Fibroblast of lung (primary cell): ENCODE measurements at regions not wholly inside any gene's neighbourhood (a gene's known extent, or its start where the extent isn't known, plus 50 kb on each side); places are given as distances from the start of the nearest gene placed in this dataset.

Experiments used
- DNase-seq, 2 donors: peaks; one replicate each; pipeline versions ENCODE4 v3.0.0 to v3.0.0-alpha.2; 2010; ENCODE audit warnings: low read depth in 2 of 2
- H2AFZ ChIP-seq: 2 replicates; pipeline ENCODE4 v1.5.1; 2012; ENCODE audit warnings: low read length, control low read depth, inconsistent platforms
- H3K27ac ChIP-seq: 2 replicates; pipeline ENCODE4 v1.5.1; 2011; ENCODE audit warnings: low read length, control low read depth; ENCODE audit not compliant: insufficient read depth
- H3K27me3 ChIP-seq: 2 replicates; pipeline ENCODE4 v1.5.1; 2011; ENCODE audit warnings: mild to moderate bottlenecking, low read length; ENCODE audit not compliant: control insufficient read depth, insufficient read depth
- H3K36me3 ChIP-seq: 2 replicates; pipeline ENCODE4 v1.5.1; 2011; ENCODE audit warnings: low read length; ENCODE audit not compliant: control insufficient read depth, insufficient read depth
- H3K4me1 ChIP-seq: 2 replicates; pipeline ENCODE4 v1.5.1; 2011; ENCODE audit warnings: low read length; ENCODE audit not compliant: control insufficient read depth, insufficient read depth; ENCODE audit errors: extremely low read depth
- H3K4me2 ChIP-seq: 2 replicates; pipeline ENCODE4 v1.5.1; 2011; ENCODE audit warnings: low read length, control low read depth; ENCODE audit not compliant: insufficient read depth; ENCODE audit errors: extremely low read depth
- H3K4me3 ChIP-seq, 4 experiments: fragments of 200-600 bp in 1 of 4; sonication (generic) in 1 of 4; replicated peaks in 1 of 4; 2 replicates each; pipeline ENCODE4 v1.5.1; 2011 to 2016; ENCODE audit warnings: low read length in 4 of 4, low read depth in 3 of 4, mild to moderate bottlenecking in 3 of 4, control low read depth in 2 of 4, inconsistent platforms in 1 of 4, mixed read lengths in 1 of 4; ENCODE audit not compliant: insufficient read depth in 1 of 4; ENCODE audit errors: control extremely low read depth in 1 of 4
- H3K79me2 ChIP-seq: 2 replicates; pipeline ENCODE4 v1.5.1; 2012; ENCODE audit warnings: mild to moderate bottlenecking, low read length, inconsistent platforms; ENCODE audit not compliant: control insufficient read depth, insufficient read depth
- H3K9ac ChIP-seq: 2 replicates; pipeline ENCODE4 v1.5.1; 2011; ENCODE audit warnings: mild to moderate bottlenecking, low read length, control low read depth; ENCODE audit not compliant: insufficient read depth
- H3K9me3 ChIP-seq: 2 replicates; pipeline ENCODE4 v1.5.1; 2012; ENCODE audit warnings: low read depth, low read length; ENCODE audit not compliant: control insufficient read depth, insufficient read depth
- H4K20me1 ChIP-seq: 2 replicates; pipeline ENCODE4 v1.5.1; 2011; ENCODE audit warnings: low read length; ENCODE audit not compliant: control insufficient read depth, insufficient read depth; ENCODE audit errors: extremely low read depth
- CTCF ChIP-seq, 2 donors: IDR thresholded peaks in 1 of 2; conservative IDR thresholded peaks in 1 of 2; 1 replicate in 1 of 2; 2 replicates in 1 of 2; pipeline ENCODE4 v1.5.1; 2011 to 2012; ENCODE audit warnings: low read length in 2 of 2, control low read depth in 1 of 2, inconsistent platforms in 1 of 2, low read depth in 1 of 2, mild to moderate bottlenecking in 1 of 2
- EZH2 ChIP-seq: IDR thresholded peaks from 2 replicates; pipeline ENCODE4 v1.5.1; 2012; ENCODE audit warnings: low read length, control low read depth, mild to moderate bottlenecking; ENCODE audit errors: missing control alignments

DNA sequence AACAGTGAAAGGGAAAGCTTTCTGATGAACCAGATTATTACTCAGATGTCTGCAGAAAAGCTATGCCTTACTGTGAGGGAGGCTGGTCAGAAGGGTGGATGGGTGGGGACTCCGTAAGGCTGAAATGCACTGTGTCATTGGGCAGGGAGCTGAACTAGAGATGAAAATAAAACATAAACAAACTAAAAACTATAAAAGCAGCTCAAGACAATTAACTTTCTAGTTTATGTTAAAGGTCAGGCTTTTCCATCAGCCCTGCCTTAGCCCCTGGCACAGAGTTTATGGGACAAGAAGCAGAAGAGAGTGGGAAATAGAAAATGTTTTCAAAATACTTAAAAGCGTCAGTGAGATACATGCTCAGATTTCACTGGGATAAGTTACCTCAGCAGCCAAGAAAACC is 310.0 kb upstream of the UBE2E2 start:
- TF ChIP-seq EZH2 (no peak), CTCF (conservative IDR thresholded peaks at IDR 0.05 in 1 of 2, IDR thresholded peaks at IDR 0.05 in 1 of 2; ENCODE audit: low read depth in 1 of 2, low read length in 2 of 2) (no peak)
- H3K27ac ChIP-seq, result no peak overlapping the region
- DNase-seq, result no peak
- no peaks in the 10 kb centered on the region for H3K36me3 ChIP-seq
- no peaks in the 10 kb centered on the region for H3K4me1 ChIP-seq
- H3K4me2 ChIP-seq, result no peak overlapping the region
- no peaks in the 10 kb centered on the region for H3K9me3 ChIP-seq
- H4K20me1 ChIP-seq, result no peaks in the 10 kb centered on the region
- H3K4me3 ChIP-seq, result no peak overlapping the region
- no peak overlapping the region for H3K9ac ChIP-seq
- H2AFZ ChIP-seq, result no peak overlapping the region
- H3K27me3 ChIP-seq, result peaks cover 2% of the 10 kb centered on the region
- no peaks in the 10 kb centered on the region for H3K79me2 ChIP-seq

DNA sequence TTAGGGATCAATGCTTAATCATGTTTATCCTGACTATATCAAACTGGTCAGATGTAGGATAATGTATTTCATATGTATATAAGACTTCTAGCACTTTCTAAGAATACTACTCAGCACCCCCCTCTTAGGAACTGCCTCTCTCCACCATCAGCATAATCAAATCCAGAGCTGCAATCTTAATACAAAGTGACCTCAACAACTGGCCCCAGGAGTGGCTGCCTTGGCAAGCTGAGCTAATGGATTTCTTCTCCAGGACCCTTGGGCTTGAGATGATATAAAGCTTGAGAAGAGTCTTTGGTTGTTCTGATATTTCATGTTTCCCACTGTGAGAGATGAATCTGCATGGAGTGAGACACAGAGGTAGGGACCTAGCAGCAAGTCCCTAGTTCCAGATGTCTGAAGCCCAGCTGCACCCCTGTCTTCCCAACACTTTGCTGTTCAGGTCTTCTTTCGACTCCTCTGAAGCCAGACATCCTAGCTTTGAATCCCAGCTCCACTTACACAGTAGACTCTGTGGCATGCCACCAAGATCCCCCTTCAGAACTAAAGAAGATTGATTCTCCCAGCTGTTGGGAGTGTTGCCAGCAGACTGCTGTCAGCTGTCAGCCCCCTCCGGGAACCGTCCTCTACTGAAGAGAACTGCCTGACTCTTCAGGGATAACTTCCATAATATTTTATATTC is 309.3 kb upstream of the UBE2E2 start:
- TF ChIP-seq CTCF (conservative IDR thresholded peaks at IDR 0.05 in 1 of 2, IDR thresholded peaks at IDR 0.05 in 1 of 2; ENCODE audit: low read depth in 1 of 2, low read length in 2 of 2), result no peak
- TF ChIP-seq EZH2, result no peak
- H3K9me3 ChIP-seq, result no peaks in the 10 kb centered on the region
- H3K4me1 ChIP-seq, result no peaks in the 10 kb centered on the region
- no peaks in the 10 kb centered on the region for H3K79me2 ChIP-seq
- H3K4me2 ChIP-seq, result no peak overlapping the region
- no peak for DNase-seq
- no peak overlapping the region for H3K9ac ChIP-seq
- H3K4me3 ChIP-seq, result no peak overlapping the region
- no peak overlapping the region for H2AFZ ChIP-seq
- H3K36me3 ChIP-seq, result no peaks in the 10 kb centered on the region
- H4K20me1 ChIP-seq, result no peaks in the 10 kb centered on the region
- no peak overlapping the region for H3K27ac ChIP-seq
- peaks cover 2% of the 10 kb centered on the region for H3K27me3 ChIP-seq

DNA sequence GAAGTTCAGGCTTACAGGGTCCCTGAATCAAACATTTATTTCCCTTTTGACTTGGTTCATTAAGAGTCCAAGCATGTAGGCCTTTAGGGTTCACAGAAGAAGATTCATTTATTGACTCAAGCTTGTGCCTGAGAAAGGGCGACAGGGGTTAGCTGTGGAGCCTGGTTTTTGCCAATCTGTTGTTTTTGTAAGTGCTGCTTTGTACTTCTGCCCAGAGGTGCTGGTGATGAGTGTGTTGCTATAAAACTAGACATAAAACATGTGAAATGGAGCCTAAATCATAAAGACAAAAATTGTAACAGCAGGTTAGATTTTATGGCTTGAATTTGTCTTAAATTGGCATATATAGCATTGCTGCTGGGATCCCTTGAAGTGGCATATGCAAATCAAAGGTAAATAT is 308.3 kb upstream of the UBE2E2 start:
- TF ChIP-seq EZH2 (no peak), CTCF (conservative IDR thresholded peaks at IDR 0.05 in 1 of 2, IDR thresholded peaks at IDR 0.05 in 1 of 2; ENCODE audit: low read depth in 1 of 2, low read length in 2 of 2) (no peak)

More for the DNA sequence above, 308.3 kb upstream of the UBE2E2 start:
- H3K27ac ChIP-seq, result no peak overlapping the region
- no peaks in the 10 kb centered on the region for H3K9me3 ChIP-seq
- no peak overlapping the region for H2AFZ ChIP-seq
- H3K4me2 ChIP-seq, result no peak overlapping the region
- H3K79me2 ChIP-seq, result no peaks in the 10 kb centered on the region
- no peaks in the 10 kb centered on the region for H3K36me3 ChIP-seq
- peaks cover 2% of the 10 kb centered on the region for H3K27me3 ChIP-seq
- DNase-seq, result no peak
- H4K20me1 ChIP-seq, result no peaks in the 10 kb centered on the region
- no peaks in the 10 kb centered on the region for H3K4me1 ChIP-seq
- H3K9ac ChIP-seq, result no peak overlapping the region
- no peak overlapping the region for H3K4me3 ChIP-seq
